Uterus (tissue), 3 donors: ENCODE measurements at regions not wholly inside any gene's neighbourhood (a gene's known extent, or its start where the extent isn't known, plus 50 kb on each side); places are given as distances from the start of the nearest gene placed in this dataset.

ENCODE experiments used
- DNase-seq, 2 donors: peaks; one replicate each; pipeline ENCODE4 v3.0.0-alpha.2; 2019 to 2020
- H3K27ac ChIP-seq, 2 donors: fragments of 200-600 bp; sonication (generic); 1 replicate in 1 of 2; 2 replicates in 1 of 2; pipeline ENCODE4 v1.5.1; 2016 to 2018
- H3K27me3 ChIP-seq, 2 donors: fragments of 200-600 bp; sonication (generic); one replicate each; pipeline ENCODE4 v1.5.1; 2018 to 2019; ENCODE audit warnings: control low read depth in 1 of 2
- H3K36me3 ChIP-seq, 2 donors: fragments of 200-600 bp; sonication (generic); one replicate each; pipeline ENCODE4 v1.5.1; 2019; ENCODE audit warnings: control low read depth in 1 of 2
- H3K4me1 ChIP-seq, 2 donors: fragments of 200-600 bp; sonication (generic); one replicate each; pipeline ENCODE4 v1.5.1; 2018 to 2019; ENCODE audit warnings: control low read depth in 1 of 2
- H3K4me3 ChIP-seq, 2 donors: fragments of 200-600 bp; sonication (generic); 1 replicate in 1 of 2; 2 replicates in 1 of 2; pipeline ENCODE4 v1.5.1; 2018 to 2019; ENCODE audit warnings: mild to moderate bottlenecking in 1 of 2
- H3K9me3 ChIP-seq, 2 donors: fragments of 200-600 bp; sonication (generic); one replicate each; pipeline ENCODE4 v1.5.1; 2019; ENCODE audit warnings: control low read depth in 1 of 2
- CTCF ChIP-seq, 4 experiments: fragments of 200-600 bp in 2 of 4; fragments of 450-650 bp in 2 of 4; sonication (generic) in 2 of 4; IDR thresholded peaks; one replicate each; pipeline ENCODE4 v1.5.1; 2016 to 2019; ENCODE audit warnings: antibody characterized with exemption in 4 of 4, mild to moderate bottlenecking in 2 of 4, moderate library complexity in 1 of 4
- POLR2A ChIP-seq, 2 donors: fragments of 450-650 bp; IDR thresholded peaks; one replicate each; pipeline ENCODE4 v1.6.1; 2016; ENCODE audit warnings: antibody characterized with exemption in 2 of 2, mild to moderate bottlenecking in 1 of 2, moderate library complexity in 1 of 2
- intact Hi-C: fragments of 100-400 bp; cut with DNase I; formaldehyde crosslinking; loops from one replicate; pipeline ENCODE4 v1.15.1; 2023; ENCODE audit warnings: low total_unique reads
- donor health status: DM: yes; HTN: yes; CAD: no.

GRCh38 chr1:105427543-105427942 lies 1628.9 kb upstream of the PRMT6 start:
- H3K27ac ChIP-seq = no peak overlapping the region
- DNase-seq = no peak
- no peaks in the 10 kb centered on the region for H3K36me3 ChIP-seq
- H3K9me3 ChIP-seq = no peaks in the 10 kb centered on the region
- intact Hi-C loops = no loop called here
- no peaks in the 10 kb centered on the region for H3K4me1 ChIP-seq
- no peaks in the 10 kb centered on the region for H3K27me3 ChIP-seq
- TF ChIP-seq POLR2A (IDR thresholded peaks at IDR 0.05) = no peak
- no peak for TF ChIP-seq CTCF (IDR thresholded peaks at IDR 0.05)
- H3K4me3 ChIP-seq = no peak overlapping the region

- H3K4me1 ChIP-seq = no peaks in the 10 kb centered on the region
- no peak for TF ChIP-seq CTCF (IDR thresholded peaks at IDR 0.05)
- no peak for TF ChIP-seq POLR2A (IDR thresholded peaks at IDR 0.05)
- no peaks in the 10 kb centered on the region for H3K27me3 ChIP-seq
- H3K4me3 ChIP-seq = no peak overlapping the region
- intact Hi-C loops = no loop called here
- H3K27ac ChIP-seq = no peak overlapping the region
- DNase-seq = no peak
- no peaks in the 10 kb centered on the region for H3K9me3 ChIP-seq
- no peaks in the 10 kb centered on the region for H3K36me3 ChIP-seq
Observed at GRCh38 chr1:105436589-105437259, 1619.8 kb upstream of the PRMT6 start.

GRCh38 chr1:105437847-105438246 lies 1618.6 kb upstream of the PRMT6 start:
- H3K36me3 ChIP-seq = no peaks in the 10 kb centered on the region
- no peaks in the 10 kb centered on the region for H3K27me3 ChIP-seq
- DNase-seq = no peak
- no peaks in the 10 kb centered on the region for H3K4me1 ChIP-seq
- H3K27ac ChIP-seq = no peak overlapping the region
- TF ChIP-seq CTCF (IDR thresholded peaks at IDR 0.05) = no peak
- no peak for TF ChIP-seq POLR2A (IDR thresholded peaks at IDR 0.05)
- intact Hi-C loops = no loop called here
- H3K4me3 ChIP-seq = no peak overlapping the region
- H3K9me3 ChIP-seq = no peaks in the 10 kb centered on the region

GRCh38 chr1:105442901-105443300 lies 1613.6 kb upstream of the PRMT6 start:
- no peaks in the 10 kb centered on the region for H3K27me3 ChIP-seq
- H3K4me3 ChIP-seq = no peak overlapping the region
- no peaks in the 10 kb centered on the region for H3K36me3 ChIP-seq
- intact Hi-C loops = no loop called here
- DNase-seq = no peak
- H3K9me3 ChIP-seq = no peaks in the 10 kb centered on the region
- no peak for TF ChIP-seq CTCF (IDR thresholded peaks at IDR 0.05)
- TF ChIP-seq POLR2A (IDR thresholded peaks at IDR 0.05) = no peak
- no peak overlapping the region for H3K27ac ChIP-seq
- no peaks in the 10 kb centered on the region for H3K4me1 ChIP-seq

GRCh38 chr1:105459759-105460158 lies 1596.7 kb upstream of the PRMT6 start:
- no peaks in the 10 kb centered on the region for H3K4me1 ChIP-seq
- no peaks in the 10 kb centered on the region for H3K27me3 ChIP-seq
- no peak for TF ChIP-seq CTCF (IDR thresholded peaks at IDR 0.05)
- H3K9me3 ChIP-seq = no peaks in the 10 kb centered on the region
- DNase-seq = no peak
- intact Hi-C loops = no loop called here
- no peaks in the 10 kb centered on the region for H3K36me3 ChIP-seq
- H3K4me3 ChIP-seq = no peak overlapping the region
- no peak overlapping the region for H3K27ac ChIP-seq
